Peyer's patch (tissue), 4 donors: ENCODE measurements at regions not wholly inside any gene's neighbourhood (a gene's known extent, or its start where the extent isn't known, plus 50 kb on each side); places are given as distances from the start of the nearest gene placed in this dataset.
"Not testable (repeated sequence)": the region's sequence is repeated elsewhere in the genome, so short reads cannot be mapped to it uniquely, and the experiment has no call there.

Experiments used
- DNase-seq, 3 donors: peaks; one replicate each; pipeline ENCODE4 v3.0.0-alpha.2; 2017 to 2019
- H3K27ac ChIP-seq, 4 donors: fragments of 200-600 bp; sonication (generic); one replicate each; pipeline ENCODE4 v1.5.1; 2016 to 2019
- H3K27me3 ChIP-seq, 2 donors: fragments of 200-600 bp; sonication (generic); one replicate each; pipeline ENCODE4 v1.5.1; 2019
- H3K36me3 ChIP-seq, 3 donors: fragments of 200-600 bp; sonication (generic); one replicate each; pipeline ENCODE4 v1.5.1; 2016 to 2019
- H3K4me1 ChIP-seq, 4 donors: fragments of 200-600 bp; sonication (generic); one replicate each; pipeline ENCODE4 v1.5.1; 2016 to 2019
- H3K4me3 ChIP-seq, 4 donors: fragments of 200-600 bp; sonication (generic); 1 replicate in 3 of 4; 2 replicates in 1 of 4; pipeline ENCODE4 v1.5.1; 2016 to 2019; ENCODE audit warnings: mild to moderate bottlenecking in 1 of 4
- H3K9me3 ChIP-seq, 4 donors: fragments of 200-600 bp; sonication (generic); one replicate each; pipeline ENCODE4 v1.5.1; 2016 to 2019; ENCODE audit warnings: mild to moderate bottlenecking in 1 of 4
- CTCF ChIP-seq, 6 experiments: fragments of 450-650 bp in 4 of 6; fragments of 200-600 bp in 2 of 6; sonication (generic) in 1 of 6; IDR thresholded peaks; one replicate each; pipeline ENCODE4 v1.5.1; 2017 to 2019; ENCODE audit warnings: antibody characterized with exemption in 6 of 6, mild to moderate bottlenecking in 3 of 6, moderate library complexity in 1 of 6
- POLR2A ChIP-seq, 2 donors: fragments of 450-650 bp; IDR thresholded peaks; one replicate each; pipeline ENCODE4 v1.5.1; 2017; ENCODE audit warnings: antibody characterized with exemption in 2 of 2, mild to moderate bottlenecking in 2 of 2, moderate library complexity in 2 of 2

- Histone ChIP-seq H3K36me3 (no peaks in the 10 kb centered on the region), H3K4me3 (no peak overlapping the region), H3K27ac (no peak overlapping the region), H3K9me3 (no peaks in the 10 kb centered on the region), H3K4me1 (no peaks in the 10 kb centered on the region), H3K27me3 (no peaks in the 10 kb centered on the region)
- no peak for DNase-seq
- TF ChIP-seq POLR2A (IDR thresholded peaks at IDR 0.05) (no peak), CTCF (IDR thresholded peaks at IDR 0.05) (no peak)
These were observed 162.0 kb upstream of the EOLA2 start for GRCh38 chrX:150100261-150100660.

- H3K27me3 ChIP-seq: no peaks in the 10 kb centered on the region
- no peaks in the 10 kb centered on the region for H3K9me3 ChIP-seq
- no peak for TF ChIP-seq CTCF (IDR thresholded peaks at IDR 0.05)
- TF ChIP-seq POLR2A (IDR thresholded peaks at IDR 0.05): no peak
- DNase-seq: no peak
- H3K27ac ChIP-seq: no peak overlapping the region
- no peak overlapping the region for H3K4me3 ChIP-seq
- H3K4me1 ChIP-seq: no peaks in the 10 kb centered on the region
- no peaks in the 10 kb centered on the region for H3K36me3 ChIP-seq
These were observed 180.2 kb upstream of the EOLA2 start for GRCh38 chrX:150118476-150118875.

- H3K4me1 ChIP-seq: no peaks in the 10 kb centered on the region
- H3K9me3 ChIP-seq: no peaks in the 10 kb centered on the region
- no peaks in the 10 kb centered on the region for H3K27me3 ChIP-seq
- no peak for DNase-seq
- H3K4me3 ChIP-seq: no peak overlapping the region
- no peaks in the 10 kb centered on the region for H3K36me3 ChIP-seq
- no peak for TF ChIP-seq POLR2A (IDR thresholded peaks at IDR 0.05)
- no peak for TF ChIP-seq CTCF (IDR thresholded peaks at IDR 0.05)
- H3K27ac ChIP-seq: no peak overlapping the region
These were observed 181.0 kb upstream of the EOLA2 start for GRCh38 chrX:150119323-150119722.

GRCh38 chrX:150125045-150125444 is 186.8 kb upstream of the EOLA2 start:
- H3K4me1 ChIP-seq, H3K27me3 ChIP-seq, H3K9me3 ChIP-seq, H3K27ac ChIP-seq, H3K36me3 ChIP-seq, DNase-seq, H3K4me3 ChIP-seq: not testable (repeated sequence)

GRCh38 chrX:150127216-150127615 is 188.9 kb upstream of the EOLA2 start:
- Histone ChIP-seq H3K4me3 (no peak overlapping the region), H3K9me3 (no peaks in the 10 kb centered on the region), H3K36me3 (no peaks in the 10 kb centered on the region), H3K27me3 (no peaks in the 10 kb centered on the region), H3K4me1 (no peaks in the 10 kb centered on the region), H3K27ac (no peak overlapping the region)
- DNase-seq: no peak
- no peak for TF ChIP-seq CTCF (IDR thresholded peaks at IDR 0.05)
- no peak for TF ChIP-seq POLR2A (IDR thresholded peaks at IDR 0.05)

- no peak for TF ChIP-seq POLR2A (IDR thresholded peaks at IDR 0.05)
- TF ChIP-seq CTCF (IDR thresholded peaks at IDR 0.05): no peak
- H3K27me3 ChIP-seq: no peaks in the 10 kb centered on the region
- no peaks in the 10 kb centered on the region for H3K4me1 ChIP-seq
- H3K27ac ChIP-seq: no peak overlapping the region
- no peak overlapping the region for H3K4me3 ChIP-seq
- no peak for DNase-seq
- H3K9me3 ChIP-seq: no peaks in the 10 kb centered on the region
- H3K36me3 ChIP-seq: no peaks in the 10 kb centered on the region
These were observed 205.6 kb upstream of the EOLA2 start for GRCh38 chrX:150143721-150144440.
